ENCODE measurements at regions not wholly inside any gene's neighbourhood (a gene's known extent, or its start where the extent isn't known, plus 50 kb on each side); places are given as distances from the start of the nearest gene placed in this dataset.

DNA sequence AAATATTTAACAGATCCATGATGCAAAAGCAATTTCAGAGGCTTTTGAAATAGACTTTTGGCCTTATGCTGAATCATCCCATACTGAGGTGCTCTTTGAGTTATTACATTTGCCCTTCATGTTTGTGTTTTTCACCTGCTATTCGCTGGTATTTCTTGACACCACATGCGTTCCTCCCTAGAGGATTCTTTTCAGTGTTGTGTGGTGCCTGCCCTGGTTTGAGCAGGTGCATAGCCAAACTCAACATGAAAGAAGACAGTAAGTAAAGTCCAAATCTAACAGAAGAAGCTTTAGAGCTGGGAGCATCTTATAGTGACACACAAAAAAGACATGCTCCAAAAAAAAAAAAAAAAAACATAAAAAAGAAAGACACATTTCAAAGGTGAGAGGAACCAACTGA is 796.3 kb downstream of the SEMA5A start:
- no peaks in the 10 kb centered on the region for H3K4me1 ChIP-seq (ENCODE audit: control insufficient read depth in 1 of 2, insufficient read depth in 2 of 2, low read length in 2 of 2)
- H4K20me1 ChIP-seq (ENCODE audit: insufficient read depth): no peaks in the 10 kb centered on the region
- no peak overlapping the region for H3K4me3 ChIP-seq (replicated peaks in 1 of 2; ENCODE audit: low read depth in 1 of 2, low read length in 2 of 2)
- intact Hi-C loops (cut with micrococcal nuclease): no loop called here
- H3K27me3 ChIP-seq (ENCODE audit: insufficient read depth, low read length): no peaks in the 10 kb centered on the region
- H3K4me2 ChIP-seq (ENCODE audit: low read length): no peak overlapping the region
- RAD21 ChIA-PET (ENCODE audit: low non-redundant PET in 1 of 2, low total read pairs in 2 of 2, uncharacterized antibody in 2 of 2, unreplicated experiment in 2 of 2): no interaction called here
- DNase-seq (ENCODE audit: low read depth, low spot score) (no peak), ATAC-seq (no peak)
- CTCF ChIA-PET: no interaction called here
- peaks cover 0 to 28% of the 10 kb centered on the region in 2 experiments; a peak in 2 of 4 replicates for H3K9me3 ChIP-seq (ENCODE audit: control insufficient read depth in 1 of 2, insufficient read depth in 1 of 2, low read depth in 1 of 2, low read length in 2 of 2)
- no peaks in the 10 kb centered on the region for H3K9me2 ChIP-seq (ENCODE audit: insufficient read depth)
- H3K9ac ChIP-seq (ENCODE audit: low read length): no peak overlapping the region
- no peaks in the 10 kb centered on the region for H3K36me3 ChIP-seq (ENCODE audit: control insufficient read depth in 1 of 2, insufficient read depth in 2 of 2, low read length in 2 of 2)
- H3K27ac ChIP-seq (ENCODE audit: low read depth, low read length): no peak overlapping the region
- TF ChIP-seq ZNF274 (IDR thresholded peaks at IDR 0.05; ENCODE audit: low read depth, low read length): no peak
- TF ChIP-seq, protein P1, sequence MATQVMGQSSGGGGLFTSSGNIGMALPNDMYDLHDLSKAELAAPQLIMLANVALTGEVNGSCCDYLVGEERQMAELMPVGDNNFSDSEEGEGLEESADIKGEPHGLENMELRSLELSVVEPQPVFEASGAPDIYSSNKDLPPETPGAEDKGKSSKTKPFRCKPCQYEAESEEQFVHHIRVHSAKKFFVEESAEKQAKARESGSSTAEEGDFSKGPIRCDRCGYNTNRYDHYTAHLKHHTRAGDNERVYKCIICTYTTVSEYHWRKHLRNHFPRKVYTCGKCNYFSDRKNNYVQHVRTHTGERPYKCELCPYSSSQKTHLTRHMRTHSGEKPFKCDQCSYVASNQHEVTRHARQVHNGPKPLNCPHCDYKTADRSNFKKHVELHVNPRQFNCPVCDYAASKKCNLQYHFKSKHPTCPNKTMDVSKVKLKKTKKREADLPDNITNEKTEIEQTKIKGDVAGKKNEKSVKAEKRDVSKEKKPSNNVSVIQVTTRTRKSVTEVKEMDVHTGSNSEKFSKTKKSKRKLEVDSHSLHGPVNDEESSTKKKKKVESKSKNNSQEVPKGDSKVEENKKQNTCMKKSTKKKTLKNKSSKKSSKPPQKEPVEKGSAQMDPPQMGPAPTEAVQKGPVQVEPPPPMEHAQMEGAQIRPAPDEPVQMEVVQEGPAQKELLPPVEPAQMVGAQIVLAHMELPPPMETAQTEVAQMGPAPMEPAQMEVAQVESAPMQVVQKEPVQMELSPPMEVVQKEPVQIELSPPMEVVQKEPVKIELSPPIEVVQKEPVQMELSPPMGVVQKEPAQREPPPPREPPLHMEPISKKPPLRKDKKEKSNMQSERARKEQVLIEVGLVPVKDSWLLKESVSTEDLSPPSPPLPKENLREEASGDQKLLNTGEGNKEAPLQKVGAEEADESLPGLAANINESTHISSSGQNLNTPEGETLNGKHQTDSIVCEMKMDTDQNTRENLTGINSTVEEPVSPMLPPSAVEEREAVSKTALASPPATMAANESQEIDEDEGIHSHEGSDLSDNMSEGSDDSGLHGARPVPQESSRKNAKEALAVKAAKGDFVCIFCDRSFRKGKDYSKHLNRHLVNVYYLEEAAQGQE (IDR thresholded peaks at IDR 0.05; ENCODE audit: low read depth): no peak
- TF ChIP-seq, protein P2, sequence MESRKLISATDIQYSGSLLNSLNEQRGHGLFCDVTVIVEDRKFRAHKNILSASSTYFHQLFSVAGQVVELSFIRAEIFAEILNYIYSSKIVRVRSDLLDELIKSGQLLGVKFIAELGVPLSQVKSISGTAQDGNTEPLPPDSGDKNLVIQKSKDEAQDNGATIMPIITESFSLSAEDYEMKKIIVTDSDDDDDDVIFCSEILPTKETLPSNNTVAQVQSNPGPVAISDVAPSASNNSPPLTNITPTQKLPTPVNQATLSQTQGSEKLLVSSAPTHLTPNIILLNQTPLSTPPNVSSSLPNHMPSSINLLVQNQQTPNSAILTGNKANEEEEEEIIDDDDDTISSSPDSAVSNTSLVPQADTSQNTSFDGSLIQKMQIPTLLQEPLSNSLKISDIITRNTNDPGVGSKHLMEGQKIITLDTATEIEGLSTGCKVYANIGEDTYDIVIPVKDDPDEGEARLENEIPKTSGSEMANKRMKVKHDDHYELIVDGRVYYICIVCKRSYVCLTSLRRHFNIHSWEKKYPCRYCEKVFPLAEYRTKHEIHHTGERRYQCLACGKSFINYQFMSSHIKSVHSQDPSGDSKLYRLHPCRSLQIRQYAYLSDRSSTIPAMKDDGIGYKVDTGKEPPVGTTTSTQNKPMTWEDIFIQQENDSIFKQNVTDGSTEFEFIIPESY (IDR thresholded peaks at IDR 0.05; ENCODE audit: extremely low read depth, insufficient replicate concordance, low read length): no peak
- TF ChIP-seq, protein P3, sequence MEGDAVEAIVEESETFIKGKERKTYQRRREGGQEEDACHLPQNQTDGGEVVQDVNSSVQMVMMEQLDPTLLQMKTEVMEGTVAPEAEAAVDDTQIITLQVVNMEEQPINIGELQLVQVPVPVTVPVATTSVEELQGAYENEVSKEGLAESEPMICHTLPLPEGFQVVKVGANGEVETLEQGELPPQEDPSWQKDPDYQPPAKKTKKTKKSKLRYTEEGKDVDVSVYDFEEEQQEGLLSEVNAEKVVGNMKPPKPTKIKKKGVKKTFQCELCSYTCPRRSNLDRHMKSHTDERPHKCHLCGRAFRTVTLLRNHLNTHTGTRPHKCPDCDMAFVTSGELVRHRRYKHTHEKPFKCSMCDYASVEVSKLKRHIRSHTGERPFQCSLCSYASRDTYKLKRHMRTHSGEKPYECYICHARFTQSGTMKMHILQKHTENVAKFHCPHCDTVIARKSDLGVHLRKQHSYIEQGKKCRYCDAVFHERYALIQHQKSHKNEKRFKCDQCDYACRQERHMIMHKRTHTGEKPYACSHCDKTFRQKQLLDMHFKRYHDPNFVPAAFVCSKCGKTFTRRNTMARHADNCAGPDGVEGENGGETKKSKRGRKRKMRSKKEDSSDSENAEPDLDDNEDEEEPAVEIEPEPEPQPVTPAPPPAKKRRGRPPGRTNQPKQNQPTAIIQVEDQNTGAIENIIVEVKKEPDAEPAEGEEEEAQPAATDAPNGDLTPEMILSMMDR (IDR thresholded peaks at IDR 0.05 in 2 of 3, conservative IDR thresholded peaks at IDR 0.05 in 1 of 3; ENCODE audit: borderline replicate concordance in 1 of 3, insufficient read depth in 1 of 3, low read depth in 2 of 3, low read length in 2 of 3): no peak
- TF ChIP-seq SIN3A (IDR thresholded peaks at IDR 0.05; ENCODE audit: low read depth): no peak
- TF ChIP-seq ELF1 (IDR thresholded peaks at IDR 0.05; ENCODE audit: borderline replicate concordance, low read depth): no peak
- TF ChIP-seq POLR2A (IDR thresholded peaks at IDR 0.05; ENCODE audit: borderline replicate concordance, extremely low read depth, insufficient read depth, insufficient read length): no peak
- TF ChIP-seq CBX3 (IDR thresholded peaks at IDR 0.05; ENCODE audit: low read depth): no peak
- TF ChIP-seq MAX (IDR thresholded peaks at IDR 0.05): no peak
- no peak for TF ChIP-seq RAD21 (IDR thresholded peaks at IDR 0.05; ENCODE audit: low read depth)
- no peak for TF ChIP-seq FOSL1 (IDR thresholded peaks at IDR 0.05; ENCODE audit: low read depth)
- TF ChIP-seq EZH2phosphoT487 (IDR thresholded peaks at IDR 0.05; ENCODE audit: borderline replicate concordance): no peak
- no peak overlapping the region for H2AFZ ChIP-seq (ENCODE audit: low read depth, low read length, poor library complexity, severe bottlenecking)
- H3K79me2 ChIP-seq (ENCODE audit: insufficient read depth, low read length): no peaks in the 10 kb centered on the region
- POLR2A ChIA-PET: no interaction called here
- no TSS peak for BruUV-seq (replicated peaks)
